ENCODE measurements at regions not wholly inside any gene's neighbourhood (a gene's known extent, or its start where the extent isn't known, plus 50 kb on each side); places are given as distances from the start of the nearest gene placed in this dataset.
"Not testable (repeated sequence)": the region's sequence is repeated elsewhere in the genome, so short reads cannot be mapped to it uniquely, and the experiment has no call there.

GRCh38 chr17:56690441-56691291 lies 97.2 kb downstream of the NOG start:
- no peak for DNase-seq

- DNase-seq, result no peak
Observed at GRCh38 chr17:56694825-56695224, 101.3 kb downstream of the NOG start.

GRCh38 chr17:56697190-56697589 lies 103.7 kb downstream of the NOG start:
- DNase-seq, result no peak

GRCh38 chr17:56699186-56699894 lies 105.8 kb downstream of the NOG start:
- DNase-seq, result no peak

GRCh38 chr17:56700919-56701420 lies 107.5 kb downstream of the NOG start:
- DNase-seq, result no peak

GRCh38 chr17:56707312-56708219 lies 114.1 kb downstream of the NOG start:
- DNase-seq, result no peak

- no peak for DNase-seq
Observed at GRCh38 chr17:56708220-56708558, 114.7 kb downstream of the NOG start.

GRCh38 chr17:56708670-56709410 lies 115.3 kb downstream of the NOG start:
- DNase-seq, result no peak

GRCh38 chr17:56710986-56711385 lies 117.5 kb downstream of the NOG start:
- DNase-seq, result no peak

GRCh38 chr17:56715613-56716357 lies 117.9 kb downstream of the C17orf67 start:
- DNase-seq, result peak; percentile 24 to 86

- no peak for DNase-seq
Observed at GRCh38 chr17:56717471-56717870, 116.2 kb downstream of the C17orf67 start.

GRCh38 chr17:56718515-56718914 lies 115.2 kb downstream of the C17orf67 start:
- DNase-seq, result no peak

GRCh38 chr17:56723421-56723820 lies 110.3 kb downstream of the C17orf67 start:
- no peak for DNase-seq

GRCh38 chr17:56724664-56725063 lies 109.1 kb downstream of the C17orf67 start:
- DNase-seq, result no peak

GRCh38 chr17:56725144-56725543 lies 108.6 kb downstream of the C17orf67 start:
- DNase-seq, result no peak

- no peak for DNase-seq
Observed at GRCh38 chr17:56727876-56728617, 105.7 kb downstream of the C17orf67 start.

- DNase-seq, result not testable (repeated sequence)
Observed at GRCh38 chr17:56731096-56731495, 102.6 kb downstream of the C17orf67 start.

- no peak for DNase-seq
Observed at GRCh38 chr17:56733833-56734232, 99.9 kb downstream of the C17orf67 start.

GRCh38 chr17:56735842-56736241 lies 97.9 kb downstream of the C17orf67 start:
- no peak for DNase-seq

GRCh38 chr17:56737421-56738161 lies 96.1 kb downstream of the C17orf67 start:
- no peak for DNase-seq

Measured in bone marrow (tissue), 2 donors.